Psoas muscle (tissue), 7 donors: ENCODE measurements at regions not wholly inside any gene's neighbourhood (a gene's known extent, or its start where the extent isn't known, plus 50 kb on each side); places are given as distances from the start of the nearest gene placed in this dataset.

Experiments
- ATAC-seq, 4 donors: fragments of 200-7000 bp; cut with Tn5 transposase; one replicate each; pipeline ENCODE4 v1.9.1; 2020; ENCODE audit warnings: moderate library complexity in 3 of 4, mild to moderate bottlenecking in 2 of 4
- DNase-seq, 2 donors: peaks; one replicate each; pipeline ENCODE4 v3.0.0-alpha.2; 2020
- H3K27ac ChIP-seq: fragments of 200-600 bp; one replicate; pipeline ENCODE4 v1.8.0; 2022
- H3K27me3 ChIP-seq, 3 donors: fragments of 200-600 bp in 1 of 3; one replicate each; pipeline versions ENCODE4 v1.6.1 to v1.8.0; 2013 to 2022; ENCODE audit warnings: low read length in 2 of 3, mild to moderate bottlenecking in 2 of 3, moderate library complexity in 1 of 3; ENCODE audit not compliant: insufficient read depth in 3 of 3
- H3K36me3 ChIP-seq, 2 donors: fragments of 200-600 bp in 1 of 2; one replicate each; pipeline versions ENCODE4 v1.6.1 to v1.8.0; 2013 to 2022; ENCODE audit warnings: low read depth in 1 of 2, mild to moderate bottlenecking in 1 of 2, moderate library complexity in 1 of 2; ENCODE audit not compliant: insufficient read depth in 1 of 2
- H3K4me1 ChIP-seq: fragments of 200-600 bp; one replicate; pipeline ENCODE4 v1.8.0; 2022
- H3K4me3 ChIP-seq: fragments of 200-600 bp; one replicate; pipeline ENCODE4 v1.8.0; 2022; ENCODE audit warnings: mild to moderate bottlenecking
- H3K9me3 ChIP-seq: fragments of 200-600 bp; one replicate; pipeline ENCODE4 v1.8.0; 2022
- CTCF ChIP-seq: fragments of 200-600 bp; IDR thresholded peaks from one replicate; pipeline ENCODE4 v1.8.0; 2022; ENCODE audit warnings: antibody characterized with exemption
- WGBS, 3 donors: extraction: QIAGEN DNeasy Blood & Tissue Kit; methylation state at CpG; one replicate each; pipeline versions ENCODE4 v1.1.6 to v1.1.7; 2013; 5-methylcytosine and 5-hydroxymethylcytosine counted together
- intact Hi-C, 2 donors: fragments of 100-400 bp; cut with DNase I; formaldehyde crosslinking; loops; one replicate each; pipeline versions ENCODE4 v1.11.0 to v1.14.2; 2022
- donor health status: healthy with polysubstance abuse.
- donor health status: DM: no; HTN: no; CAD: no; lungs with moderate emphysema.
- donor health status: Bipolar disorder and iron deficiency.
- donor health status: healthy.
- donor health status: DM: yes; HTN: yes; CAD: no.
- donor health status: DM: no; HTN: no; CAD: no.
- donor health status: DM: yes; HTN: yes; CAD: no.

GRCh38 chr2:117271631-117272030 lies 542.9 kb upstream of the DDX18 start:
- Histone ChIP-seq H3K27ac (no peak overlapping the region), H3K27me3 (no peaks in the 10 kb centered on the region), H3K4me1 (no peaks in the 10 kb centered on the region), H3K4me3 (no peak overlapping the region), H3K9me3 (no peaks in the 10 kb centered on the region), H3K36me3 (no peaks in the 10 kb centered on the region)
- ATAC-seq (no peak), DNase-seq (no peak)
- no peak for TF ChIP-seq CTCF
- 38 to 55% (median 46%) methylated on average over 1 of the region's 1 CpG for WGBS, 3 donors
- intact Hi-C loops = no loop called here

GRCh38 chr2:117273009-117273671 lies 541.4 kb upstream of the DDX18 start:
- no peak for DNase-seq
- WGBS, 3 donors = 38 to 46% (median 41%) methylated on average over 6 of the region's 6 CpGs
- Histone ChIP-seq H3K9me3 (no peaks in the 10 kb centered on the region), H3K4me3 (no peak overlapping the region), H3K4me1 (no peaks in the 10 kb centered on the region), H3K36me3 (no peaks in the 10 kb centered on the region), H3K27ac (no peak overlapping the region), H3K27me3 (no peaks in the 10 kb centered on the region)
- ATAC-seq = no peak
- intact Hi-C loops = no loop called here
- no peak for TF ChIP-seq CTCF

- H3K27me3 ChIP-seq = no peaks in the 10 kb centered on the region
- intact Hi-C loops = no loop called here
- DNase-seq (no peak), ATAC-seq (no peak)
- H3K4me1 ChIP-seq = no peaks in the 10 kb centered on the region
- TF ChIP-seq CTCF = no peak
- H3K4me3 ChIP-seq = no peak overlapping the region
- no peaks in the 10 kb centered on the region for H3K36me3 ChIP-seq
- WGBS, 3 donors = 93 to 94% (median 94%) methylated on average over 1 of the region's 1 CpG
- no peaks in the 10 kb centered on the region for H3K9me3 ChIP-seq
- no peak overlapping the region for H3K27ac ChIP-seq
These were observed 521.5 kb upstream of the DDX18 start for GRCh38 chr2:117293012-117293411.

GRCh38 chr2:117299451-117299850 lies 515.0 kb upstream of the DDX18 start:
- Histone ChIP-seq H3K4me3 (no peak overlapping the region), H3K27me3 (no peaks in the 10 kb centered on the region), H3K27ac (no peak overlapping the region), H3K4me1 (no peaks in the 10 kb centered on the region), H3K36me3 (no peaks in the 10 kb centered on the region), H3K9me3 (no peaks in the 10 kb centered on the region)
- intact Hi-C loops = no loop called here
- no peak for TF ChIP-seq CTCF
- DNase-seq = no peak
- no peak for ATAC-seq
- WGBS, 3 donors = 89 to 92% (median 91%) methylated on average over 2 of the region's 2 CpGs
